HG03025 (cell line): ENCODE measurements at regions not wholly inside any gene's neighbourhood (a gene's known extent, or its start where the extent isn't known, plus 50 kb on each side); places are given as distances from the start of the nearest gene placed in this dataset.

Experiments used
- ATAC-seq: cut with Tn5 transposase; IDR thresholded peaks from one replicate; pipeline ENCODE4 v1.9.1; 2021; ENCODE audit warnings: mild to moderate bottlenecking, moderate library complexity; ENCODE audit not compliant: unreplicated experiment, low FRiP score

DNA sequence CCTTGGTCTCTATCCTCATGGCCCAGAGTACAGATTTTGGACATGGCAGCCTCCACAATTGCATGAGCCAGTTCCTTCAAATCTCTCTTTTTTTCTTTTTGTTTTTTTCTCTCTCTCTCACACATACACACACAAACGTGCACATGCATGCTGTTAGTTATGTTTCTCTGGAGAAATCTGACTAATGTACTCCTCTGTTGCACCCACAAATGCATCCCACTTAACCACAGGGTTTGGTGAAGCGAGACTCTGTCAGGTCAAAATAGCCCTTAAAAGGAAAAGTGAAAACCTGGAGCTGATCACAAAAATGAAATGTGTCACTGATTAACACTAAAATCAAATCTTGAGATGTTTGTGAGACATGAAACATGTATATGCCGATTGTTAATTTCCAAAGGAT lies 374.6 kb upstream of the ARGLU1 start:
- no peak for ATAC-seq

DNA sequence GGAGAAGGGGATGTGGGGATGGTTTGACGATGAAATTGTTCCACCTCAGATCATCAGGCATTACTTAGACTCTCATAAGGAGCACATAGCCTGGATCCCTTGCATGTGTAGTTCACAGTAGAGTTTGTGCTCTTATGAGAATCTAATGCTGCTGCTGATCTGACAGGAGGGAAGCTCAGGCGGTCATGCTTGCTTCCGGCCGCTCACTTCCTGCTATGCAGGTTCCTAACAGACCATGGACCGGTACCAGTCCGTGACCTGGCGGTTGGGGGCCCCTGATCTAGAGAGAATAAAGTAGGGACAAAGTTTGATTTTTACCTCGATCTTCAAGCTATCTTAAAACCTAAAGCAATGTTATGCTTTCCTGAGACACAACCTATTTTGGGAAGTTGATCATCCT lies 373.8 kb upstream of the ARGLU1 start:
- no peak for ATAC-seq

DNA sequence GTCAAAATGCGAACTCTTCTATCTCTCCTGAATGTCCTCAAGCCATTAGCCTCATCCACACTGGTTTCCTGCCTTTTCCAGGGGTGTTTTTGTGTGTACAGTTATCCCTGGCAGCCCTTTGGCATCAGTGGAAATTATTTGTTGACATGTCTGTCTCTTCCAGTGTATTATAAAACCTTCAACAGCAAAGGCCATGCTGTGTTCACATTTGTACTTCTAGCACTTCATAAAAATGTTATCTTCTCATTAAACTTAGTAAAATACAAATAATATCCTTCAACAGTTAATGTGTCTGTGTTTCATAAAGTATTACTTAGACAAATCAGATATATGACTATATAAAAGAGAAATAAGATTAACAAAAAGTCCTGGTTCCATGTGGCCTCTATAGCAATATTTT lies 359.5 kb upstream of the ARGLU1 start:
- no peak for ATAC-seq

DNA sequence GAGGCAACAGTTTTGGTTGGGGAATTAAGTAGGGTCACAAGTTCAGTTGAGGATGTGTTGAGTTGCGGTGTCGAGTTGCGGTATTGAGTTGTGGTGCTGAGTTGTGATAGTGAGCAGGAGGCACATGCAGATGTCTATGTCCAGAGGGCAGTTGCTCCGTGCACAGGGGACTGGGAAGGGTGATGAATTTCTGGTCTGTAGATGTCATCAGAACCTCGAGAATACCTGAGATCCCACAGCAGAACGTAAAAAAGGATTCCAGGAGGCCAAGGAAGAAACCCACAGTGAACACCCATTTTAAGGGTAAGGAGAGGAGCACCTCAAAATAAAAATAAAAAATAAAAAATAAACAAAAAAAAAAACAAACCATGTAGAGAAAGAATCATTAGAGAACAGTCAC lies 354.4 kb upstream of the ARGLU1 start:
- no peak for ATAC-seq

DNA sequence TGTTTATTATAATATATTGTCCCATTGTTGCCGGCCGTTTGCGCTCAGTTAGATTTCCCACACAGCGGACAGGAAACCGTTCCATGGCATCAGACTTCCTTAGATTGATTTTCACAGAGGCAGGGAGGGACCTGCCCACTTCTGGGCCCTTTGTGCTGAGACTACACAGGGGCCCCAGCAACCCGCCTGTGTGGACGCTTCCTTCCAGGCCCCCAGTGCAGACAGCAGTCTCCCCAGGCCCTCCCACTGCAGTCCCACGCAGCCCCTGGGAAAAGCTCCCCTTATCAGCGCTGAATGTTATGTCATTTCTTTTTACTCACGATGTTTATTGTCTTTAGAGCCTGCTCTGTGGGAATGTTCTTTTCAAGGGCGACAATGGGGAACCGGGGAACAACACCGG lies 351.7 kb upstream of the ARGLU1 start:
- no peak for ATAC-seq

DNA sequence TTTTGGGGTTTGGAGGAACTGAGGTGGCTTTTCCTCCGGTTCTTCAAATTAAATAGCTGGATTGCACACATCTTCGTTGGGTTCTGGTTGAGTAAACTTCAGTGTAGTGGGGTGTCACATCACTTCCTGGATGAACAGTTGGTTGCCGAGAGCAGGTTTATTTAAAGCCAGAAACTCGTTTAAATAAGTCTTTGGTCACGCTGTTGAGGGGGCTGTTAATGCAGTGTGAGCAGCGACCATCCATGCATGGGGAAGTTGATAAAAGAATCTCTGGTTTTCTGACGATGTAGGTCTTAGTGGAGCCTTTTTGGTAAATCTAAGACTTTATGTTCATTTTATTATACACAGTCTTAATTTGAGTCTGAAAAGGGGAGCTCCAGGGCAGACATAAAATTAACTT lies 351.2 kb upstream of the ARGLU1 start:
- ATAC-seq, result no peak

DNA sequence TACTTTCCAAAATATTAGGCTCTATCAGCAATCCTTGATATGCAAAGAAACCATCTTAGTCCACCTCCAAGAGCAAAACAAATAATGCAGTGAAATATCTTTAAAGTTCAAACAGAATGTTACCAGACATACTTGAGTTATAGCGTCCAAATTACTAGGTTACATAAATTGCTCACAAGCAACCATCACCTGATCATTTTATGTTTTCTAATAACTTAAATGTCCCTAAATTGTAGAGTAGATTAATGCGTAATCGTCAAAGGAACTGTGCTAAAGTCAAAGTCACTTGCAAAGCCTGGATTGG lies 350.6 kb upstream of the ARGLU1 start:
- ATAC-seq, result no peak

DNA sequence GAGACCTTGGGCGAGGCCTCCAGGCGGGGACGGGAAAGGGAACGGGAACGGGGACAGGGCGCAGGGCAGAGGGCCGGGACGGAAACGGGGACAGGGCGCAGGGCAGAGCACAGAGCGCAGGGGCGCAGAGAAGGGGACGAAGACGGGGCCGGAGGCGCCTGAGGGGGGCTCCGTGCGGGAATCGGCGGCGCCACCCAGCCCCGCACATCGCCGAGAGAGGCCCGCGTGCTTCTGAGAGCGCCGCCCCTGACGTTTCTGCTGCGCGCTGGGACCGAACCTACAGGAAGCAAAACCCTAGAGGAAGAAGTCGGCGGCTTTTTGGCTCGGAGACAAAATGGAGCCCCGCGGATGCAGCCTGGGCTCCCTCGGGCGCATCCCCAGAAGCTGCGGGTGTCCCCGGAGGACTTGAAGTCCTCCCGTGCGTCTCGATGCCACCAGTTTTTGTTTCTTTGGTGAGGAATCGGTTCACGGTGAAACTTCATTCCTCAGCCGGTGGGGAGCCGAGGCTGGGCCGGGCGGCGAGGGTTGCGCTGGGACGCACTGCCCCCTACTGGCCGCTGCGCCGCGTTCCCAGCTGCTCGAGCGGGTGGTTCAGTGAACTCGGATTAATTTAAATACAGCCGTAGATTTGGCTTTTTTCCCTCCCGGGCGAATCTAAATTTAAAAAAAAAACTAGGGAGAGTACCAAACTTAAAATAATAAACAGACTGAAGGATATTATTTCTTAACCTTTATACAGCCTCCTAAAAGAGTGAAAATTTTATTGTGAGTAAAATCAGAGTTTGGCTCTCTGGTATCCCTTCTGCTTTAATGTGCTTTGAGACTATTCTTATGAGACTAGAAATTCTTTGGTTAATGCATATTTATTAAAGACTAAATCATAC lies 350.0 kb upstream of the ARGLU1 start:
- ATAC-seq, result peak; percentile 95

DNA sequence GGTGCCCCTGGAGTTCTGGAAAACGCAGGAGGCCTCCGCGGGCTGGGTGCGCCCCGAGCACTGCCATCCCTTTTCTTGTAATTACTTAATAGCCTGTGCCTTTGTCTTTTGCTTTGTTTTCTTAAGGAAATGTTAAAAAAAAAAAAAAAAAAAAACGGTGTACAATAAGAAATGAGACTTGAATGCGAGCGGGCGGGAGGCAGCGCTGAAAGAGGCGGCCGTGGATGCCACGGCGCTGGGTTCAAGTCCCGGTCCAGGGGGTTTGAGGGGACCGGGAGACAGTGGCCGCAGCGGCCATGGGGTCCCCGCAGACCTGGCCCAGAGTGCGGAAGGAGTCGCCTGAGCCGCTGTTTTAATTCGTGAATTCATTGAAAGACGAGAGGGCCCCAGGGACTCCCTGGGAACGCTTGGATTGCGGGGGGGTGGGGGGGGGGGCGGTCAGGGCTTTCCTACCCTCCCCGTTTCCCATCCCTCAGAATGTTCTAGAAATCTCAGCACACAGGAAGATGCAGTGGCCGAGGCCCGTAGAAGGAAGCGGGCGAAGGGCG lies 349.2 kb upstream of the ARGLU1 start:
- ATAC-seq, result no peak

DNA sequence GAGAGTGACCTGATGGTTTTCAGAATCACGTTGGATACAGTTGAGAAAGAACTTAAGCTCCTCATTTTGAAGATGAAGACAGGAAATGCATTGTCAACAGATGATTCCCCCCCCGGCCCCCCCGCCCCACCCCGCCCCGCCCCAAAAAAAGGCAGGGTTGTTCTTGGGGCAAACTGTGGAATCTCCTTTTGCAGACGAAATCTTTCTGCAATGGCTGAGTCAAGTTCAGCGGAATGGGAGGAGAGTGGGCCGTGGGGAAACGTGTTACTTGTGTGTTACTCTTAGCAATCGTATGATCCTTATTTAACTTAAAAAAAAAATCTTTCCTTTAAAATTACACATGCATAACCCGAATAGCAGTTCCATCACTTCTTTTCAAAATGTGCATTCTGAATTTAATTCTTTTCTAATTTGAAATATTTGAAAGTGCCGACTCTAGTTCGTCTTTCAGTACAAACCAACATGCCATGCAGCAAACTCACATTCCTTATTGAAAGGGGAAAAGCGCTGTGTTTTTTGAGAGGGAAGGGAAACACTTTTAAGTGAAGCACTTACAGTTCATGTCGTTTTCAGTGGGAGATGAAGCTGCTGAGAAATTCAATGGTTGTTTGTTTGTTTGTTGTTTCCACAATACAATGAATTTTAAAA lies 348.5 kb upstream of the ARGLU1 start:
- ATAC-seq, result no peak

DNA sequence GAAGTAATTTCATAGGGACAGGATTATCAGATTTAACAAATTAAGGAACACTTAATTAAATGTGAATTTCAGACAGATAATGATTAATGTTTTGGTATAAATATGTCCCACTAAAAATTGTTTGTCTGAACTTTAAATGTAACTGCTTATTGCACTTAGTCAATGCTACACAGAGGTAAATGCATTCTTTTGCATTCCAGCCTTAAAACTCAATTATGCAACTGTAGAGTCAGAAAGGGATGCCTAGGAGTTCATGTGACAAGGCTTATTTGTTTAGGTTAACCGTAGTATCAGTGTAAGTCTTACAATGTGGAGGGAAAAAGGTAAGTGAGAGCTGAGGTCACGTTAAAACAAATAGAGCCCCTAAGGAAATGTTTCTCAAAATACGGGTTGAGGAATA lies 347.2 kb upstream of the ARGLU1 start:
- no peak for ATAC-seq

DNA sequence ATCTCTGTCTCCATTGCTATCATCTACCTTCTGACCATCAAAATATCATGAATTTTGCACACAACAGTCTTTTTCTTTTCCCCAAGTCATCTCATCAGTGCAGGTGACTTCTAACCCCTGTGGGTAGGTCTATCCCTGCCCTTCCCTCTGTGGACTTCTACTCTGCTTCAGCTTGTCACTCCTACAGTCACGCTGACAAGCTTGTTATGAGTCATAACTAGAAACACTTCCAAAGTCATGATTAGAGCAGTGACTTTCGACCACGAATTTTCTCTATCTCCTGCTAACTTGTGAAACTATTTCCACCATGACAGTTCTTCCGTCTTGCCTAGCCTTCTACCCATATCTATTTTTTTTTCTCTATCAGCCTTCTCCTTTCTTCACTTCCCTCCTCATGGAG lies 343.7 kb upstream of the ARGLU1 start:
- ATAC-seq, result no peak

DNA sequence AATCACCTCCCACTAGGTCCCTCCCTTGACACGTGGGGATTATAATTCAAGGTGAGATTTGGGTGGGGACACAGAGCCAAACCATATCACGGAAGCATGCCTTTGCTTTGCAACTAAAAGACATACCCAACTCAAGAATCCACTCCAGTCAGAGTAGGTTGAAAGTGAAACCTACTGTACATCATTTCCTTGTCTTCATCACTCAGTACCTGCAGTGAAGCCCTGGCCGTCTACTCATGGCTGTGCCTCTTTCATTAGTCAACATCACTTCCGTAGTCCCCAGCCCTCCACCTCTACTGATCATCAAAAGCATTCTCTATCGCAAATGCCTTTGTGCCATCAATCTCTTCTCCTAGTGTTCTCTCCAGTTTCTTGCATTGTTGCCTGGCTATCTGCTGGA lies 343.1 kb upstream of the ARGLU1 start:
- ATAC-seq, result no peak

DNA sequence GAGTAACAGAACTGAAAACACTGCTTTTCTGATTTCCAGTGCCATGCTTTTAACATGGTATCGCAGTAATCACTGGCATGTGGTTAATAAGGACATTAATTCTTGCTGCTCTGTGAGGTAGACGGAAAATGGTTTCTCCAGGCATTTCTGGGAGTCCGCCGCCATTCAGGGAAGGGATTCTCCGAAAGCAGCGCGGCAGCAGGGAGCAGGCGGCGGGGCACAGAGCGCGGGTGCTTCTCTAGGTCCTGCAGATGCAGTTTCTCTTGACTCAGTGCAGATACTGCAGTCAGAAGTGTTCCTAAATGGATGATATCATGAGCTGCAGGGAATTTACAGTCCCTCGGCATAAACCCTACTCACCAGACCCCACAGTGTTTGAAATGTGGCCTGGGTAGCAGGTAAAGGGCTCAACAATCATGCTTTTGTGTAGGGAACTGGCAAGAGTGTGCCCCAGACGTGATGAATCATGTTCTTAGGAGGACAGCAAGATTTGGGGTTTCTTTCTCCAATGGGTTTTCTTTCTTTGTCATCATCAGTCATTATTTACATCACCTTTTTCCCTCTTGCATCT lies 338.6 kb upstream of the ARGLU1 start:
- no peak for ATAC-seq

DNA sequence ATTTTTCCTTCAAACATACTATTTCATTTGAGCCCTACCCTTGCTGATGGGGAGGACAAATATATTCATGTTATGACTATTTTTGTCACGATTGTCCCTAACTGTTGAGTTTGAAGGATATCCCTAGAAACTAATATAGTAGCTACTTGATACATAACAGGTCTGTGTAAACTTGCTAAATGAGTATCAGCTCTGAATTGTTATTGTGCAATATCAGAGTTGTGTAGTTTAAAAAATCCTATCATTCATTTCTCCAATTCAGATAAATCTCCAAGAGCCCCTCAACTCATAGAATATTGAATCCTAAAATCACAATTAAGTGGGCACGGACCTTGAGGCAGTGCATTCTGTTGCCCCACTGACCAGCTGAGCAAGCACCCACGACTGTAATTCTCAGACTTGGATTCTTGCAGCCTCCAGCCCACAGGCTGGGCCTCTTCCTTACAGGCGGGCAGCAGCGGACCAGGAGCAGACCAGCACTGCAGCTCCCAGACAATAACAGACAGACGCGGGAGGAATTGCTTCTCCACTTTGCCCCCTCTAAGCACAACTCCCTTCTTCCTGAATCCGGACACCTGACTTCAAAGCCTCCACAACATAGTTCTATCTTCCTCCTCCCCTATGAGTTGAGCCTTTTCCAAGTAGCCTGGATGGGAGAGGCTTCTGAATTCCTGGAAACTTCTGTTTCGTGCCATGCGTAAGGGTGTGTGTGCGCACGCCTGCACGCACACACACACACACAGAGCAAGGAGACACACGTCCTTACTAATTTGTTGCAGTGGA lies 337.6 kb upstream of the ARGLU1 start:
- ATAC-seq, result no peak

DNA sequence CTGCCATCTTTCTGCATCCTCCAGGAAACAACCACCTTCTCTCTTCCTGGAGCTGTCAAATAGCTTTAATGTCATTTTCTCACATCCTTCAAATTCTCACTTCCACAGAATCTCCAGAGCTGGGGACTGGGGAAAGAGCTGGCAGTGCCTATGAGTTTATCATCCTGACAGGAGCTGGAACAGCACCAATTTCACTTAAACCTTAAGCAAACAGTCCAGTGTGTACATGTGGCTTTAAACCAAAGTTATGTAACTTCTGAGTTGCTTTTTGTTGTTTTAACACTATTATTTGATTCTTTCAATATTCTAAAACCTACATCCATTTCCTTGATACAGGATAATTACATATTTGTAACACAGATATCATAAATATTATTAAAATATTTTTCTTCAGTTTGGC lies 331.5 kb upstream of the ARGLU1 start:
- ATAC-seq, result no peak

DNA sequence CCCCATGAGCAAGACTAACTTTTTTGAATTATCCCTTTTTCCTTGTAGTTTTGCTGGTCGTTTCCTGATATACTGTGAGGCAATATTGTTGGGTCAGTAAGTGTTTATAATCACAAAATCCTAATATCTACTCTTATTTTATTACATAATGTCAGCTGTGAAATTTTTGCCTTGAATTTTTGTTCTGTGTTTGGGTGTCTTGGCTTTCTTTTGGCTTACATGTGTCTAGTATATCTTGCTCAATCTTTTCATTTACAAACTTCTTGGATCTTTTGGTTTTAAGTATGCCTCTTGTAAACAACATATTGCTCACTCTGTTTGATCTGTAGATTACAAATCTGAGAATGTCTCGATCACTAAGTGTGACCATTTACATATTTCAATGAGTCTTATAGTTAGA lies 330.3 kb upstream of the ARGLU1 start:
- ATAC-seq, result no peak

DNA sequence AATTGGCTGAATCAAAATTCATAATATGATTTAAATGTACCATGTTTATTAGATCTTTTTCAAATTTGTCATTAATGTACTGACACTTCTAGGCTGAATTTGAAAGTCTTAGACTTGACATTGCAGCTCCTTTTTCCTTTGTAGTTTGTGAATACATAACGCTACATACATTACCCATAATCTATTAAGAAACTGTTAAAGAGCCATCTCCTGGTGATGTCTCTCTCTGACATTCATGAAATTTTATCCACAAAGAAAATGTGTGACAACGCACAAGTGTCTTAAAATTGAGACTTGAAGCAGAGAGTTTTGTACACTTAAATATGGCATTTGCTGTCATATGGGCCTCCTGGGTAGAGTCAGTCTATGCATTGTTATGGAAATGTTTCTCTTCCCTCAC lies 320.2 kb upstream of the ARGLU1 start:
- ATAC-seq, result no peak

DNA sequence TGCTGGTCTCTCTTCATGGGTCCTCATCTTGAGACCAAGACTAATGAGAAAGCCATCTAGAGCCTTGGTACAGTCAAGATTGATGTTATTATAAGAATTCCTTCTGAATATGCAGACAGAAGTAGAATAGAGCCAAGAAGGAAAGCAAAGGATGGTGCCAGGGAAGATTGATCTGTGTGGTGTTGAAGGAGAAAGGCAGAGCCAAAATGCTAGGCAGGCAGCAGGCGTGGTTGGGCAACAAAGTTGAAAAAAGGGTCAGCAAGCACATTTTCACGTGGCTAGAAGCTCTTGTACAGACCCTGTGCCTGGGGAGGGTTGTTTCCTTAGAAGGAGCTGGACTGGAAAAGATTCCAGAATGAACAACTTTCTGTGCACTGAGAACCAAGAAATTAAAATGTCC lies 319.7 kb upstream of the ARGLU1 start:
- no peak for ATAC-seq

DNA sequence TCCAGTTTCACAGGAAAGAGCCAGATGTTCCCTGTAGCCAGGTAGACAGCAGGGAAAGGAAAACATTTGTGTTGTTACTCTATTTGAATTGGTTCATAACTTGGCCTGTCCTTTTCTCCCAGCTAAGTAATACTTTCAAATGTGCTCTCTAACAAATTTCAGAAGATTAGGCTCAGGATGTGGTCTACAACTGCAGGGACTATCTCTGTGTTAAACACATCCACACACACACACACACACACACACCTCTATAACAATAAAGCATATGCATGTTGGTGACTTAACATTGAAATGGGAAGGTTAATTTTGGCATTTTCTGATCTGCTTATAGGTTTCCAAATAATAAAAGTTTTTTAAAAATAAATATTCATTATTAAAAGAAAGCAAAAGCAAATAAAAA lies 316.0 kb upstream of the ARGLU1 start:
- no peak for ATAC-seq

DNA sequence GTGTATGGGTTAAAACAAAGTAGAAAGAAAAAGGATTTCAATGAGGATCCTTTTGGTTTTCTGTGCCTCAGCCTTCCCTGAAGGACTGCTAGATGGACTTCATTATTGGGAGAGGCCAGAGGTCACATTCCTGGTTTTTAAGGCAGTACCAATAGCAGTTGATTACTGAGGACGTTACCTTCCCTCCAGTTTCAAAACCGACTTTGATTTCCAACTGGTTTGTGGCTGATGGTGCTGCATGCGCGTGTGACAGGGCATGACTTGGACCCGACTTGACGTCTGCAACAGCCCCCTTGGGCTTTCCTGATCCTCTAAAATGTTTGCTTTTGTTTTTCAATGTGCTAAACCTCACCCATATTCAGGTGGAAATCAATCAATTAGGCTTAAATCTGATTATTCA lies 314.3 kb upstream of the ARGLU1 start:
- ATAC-seq, result no peak
